ENCODE measurements at regions not wholly inside any gene's neighbourhood (a gene's known extent, or its start where the extent isn't known, plus 50 kb on each side); places are given as distances from the start of the nearest gene placed in this dataset.

DNA sequence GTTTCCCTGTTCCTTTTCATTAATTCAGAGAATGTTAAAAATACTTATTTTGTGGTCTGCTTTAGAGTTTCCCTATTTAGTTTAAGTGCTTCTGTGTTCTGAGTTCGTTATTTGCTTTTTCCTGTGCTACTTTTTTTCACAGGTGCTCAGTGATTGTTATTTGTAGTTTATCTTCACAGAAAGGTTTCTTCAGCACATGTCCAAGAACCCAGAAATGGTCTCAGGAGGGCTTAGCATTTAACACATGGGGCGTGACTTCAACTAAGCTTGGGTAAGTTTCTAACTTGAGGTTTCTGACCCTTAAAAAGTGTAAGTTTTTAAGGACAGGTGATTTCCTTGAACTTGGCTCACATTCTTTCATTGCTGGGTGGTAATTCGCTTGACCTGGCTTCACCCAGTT lies 157.3 kb downstream of the AASDHPPT start:
- ChIA-PET POLR2A (no interaction called here), CTCF (no interaction called here), RAD21 (ENCODE audit: low non-redundant PET in 1 of 2, low total read pairs in 2 of 2, uncharacterized antibody in 2 of 2, unreplicated experiment in 2 of 2) (no interaction called here)
- no peaks in the 10 kb centered on the region for H3K4me1 ChIP-seq (ENCODE audit: control insufficient read depth in 1 of 2, insufficient read depth in 2 of 2, low read length in 2 of 2)
- H3K79me2 ChIP-seq (ENCODE audit: insufficient read depth, low read length), result no peaks in the 10 kb centered on the region
- H3K36me3 ChIP-seq (ENCODE audit: control insufficient read depth in 1 of 2, insufficient read depth in 2 of 2, low read length in 2 of 2), result no peaks in the 10 kb centered on the region
- H3K9me3 ChIP-seq (ENCODE audit: control insufficient read depth in 1 of 2, insufficient read depth in 1 of 2, low read depth in 1 of 2, low read length in 2 of 2), result no peaks in the 10 kb centered on the region; a peak in 1 of 4 replicates
- H3K9me2 ChIP-seq (ENCODE audit: insufficient read depth), result no peaks in the 10 kb centered on the region
- intact Hi-C loops (cut with micrococcal nuclease), result no loop called here
- H3K27ac ChIP-seq (ENCODE audit: low read depth, low read length), result no peak overlapping the region
- H3K9ac ChIP-seq (ENCODE audit: low read length), result no peak overlapping the region
- no TSS peak for BruUV-seq (replicated peaks)
- H2AFZ ChIP-seq (ENCODE audit: low read depth, low read length, poor library complexity, severe bottlenecking), result no peak overlapping the region
- no peak for ATAC-seq
- DNase-seq (ENCODE audit: low read depth, low spot score), result no peak
- H3K4me2 ChIP-seq (ENCODE audit: low read length), result no peak overlapping the region
- no peaks in the 10 kb centered on the region for H4K20me1 ChIP-seq (ENCODE audit: insufficient read depth)
- TF ChIP-seq, protein P1, sequence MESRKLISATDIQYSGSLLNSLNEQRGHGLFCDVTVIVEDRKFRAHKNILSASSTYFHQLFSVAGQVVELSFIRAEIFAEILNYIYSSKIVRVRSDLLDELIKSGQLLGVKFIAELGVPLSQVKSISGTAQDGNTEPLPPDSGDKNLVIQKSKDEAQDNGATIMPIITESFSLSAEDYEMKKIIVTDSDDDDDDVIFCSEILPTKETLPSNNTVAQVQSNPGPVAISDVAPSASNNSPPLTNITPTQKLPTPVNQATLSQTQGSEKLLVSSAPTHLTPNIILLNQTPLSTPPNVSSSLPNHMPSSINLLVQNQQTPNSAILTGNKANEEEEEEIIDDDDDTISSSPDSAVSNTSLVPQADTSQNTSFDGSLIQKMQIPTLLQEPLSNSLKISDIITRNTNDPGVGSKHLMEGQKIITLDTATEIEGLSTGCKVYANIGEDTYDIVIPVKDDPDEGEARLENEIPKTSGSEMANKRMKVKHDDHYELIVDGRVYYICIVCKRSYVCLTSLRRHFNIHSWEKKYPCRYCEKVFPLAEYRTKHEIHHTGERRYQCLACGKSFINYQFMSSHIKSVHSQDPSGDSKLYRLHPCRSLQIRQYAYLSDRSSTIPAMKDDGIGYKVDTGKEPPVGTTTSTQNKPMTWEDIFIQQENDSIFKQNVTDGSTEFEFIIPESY (IDR thresholded peaks at IDR 0.05; ENCODE audit: extremely low read depth, insufficient replicate concordance, low read length), result no peak
- TF ChIP-seq JUND (IDR thresholded peaks at IDR 0.05), result no peak
- no peak for TF ChIP-seq ELF1 (IDR thresholded peaks at IDR 0.05; ENCODE audit: borderline replicate concordance, low read depth)
- TF ChIP-seq CEBPB (IDR thresholded peaks at IDR 0.05; ENCODE audit: low read depth), result no peak
- TF ChIP-seq POLR2AphosphoS5 (IDR thresholded peaks at IDR 0.05; ENCODE audit: low read depth, low read length), result no peak
- TF ChIP-seq, protein P2, sequence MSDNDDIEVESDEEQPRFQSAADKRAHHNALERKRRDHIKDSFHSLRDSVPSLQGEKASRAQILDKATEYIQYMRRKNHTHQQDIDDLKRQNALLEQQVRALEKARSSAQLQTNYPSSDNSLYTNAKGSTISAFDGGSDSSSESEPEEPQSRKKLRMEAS (IDR thresholded peaks at IDR 0.05), result no peak
- TF ChIP-seq, protein P3, sequence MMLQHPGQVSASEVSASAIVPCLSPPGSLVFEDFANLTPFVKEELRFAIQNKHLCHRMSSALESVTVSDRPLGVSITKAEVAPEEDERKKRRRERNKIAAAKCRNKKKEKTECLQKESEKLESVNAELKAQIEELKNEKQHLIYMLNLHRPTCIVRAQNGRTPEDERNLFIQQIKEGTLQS (IDR thresholded peaks at IDR 0.05), result no peak
- no peak for TF ChIP-seq FOSL1 (IDR thresholded peaks at IDR 0.05; ENCODE audit: low read depth)
- TF ChIP-seq EGR1 (IDR thresholded peaks at IDR 0.05; ENCODE audit: low read depth), result no peak
- TF ChIP-seq ZFX (IDR thresholded peaks at IDR 0.05), result no peak
- no peak for TF ChIP-seq ZNF274 (IDR thresholded peaks at IDR 0.05; ENCODE audit: low read depth, low read length)
- TF ChIP-seq YY1 (IDR thresholded peaks at IDR 0.05; ENCODE audit: extremely low read depth, insufficient replicate concordance, low read depth, low read length), result no peak
- TF ChIP-seq, protein P4, sequence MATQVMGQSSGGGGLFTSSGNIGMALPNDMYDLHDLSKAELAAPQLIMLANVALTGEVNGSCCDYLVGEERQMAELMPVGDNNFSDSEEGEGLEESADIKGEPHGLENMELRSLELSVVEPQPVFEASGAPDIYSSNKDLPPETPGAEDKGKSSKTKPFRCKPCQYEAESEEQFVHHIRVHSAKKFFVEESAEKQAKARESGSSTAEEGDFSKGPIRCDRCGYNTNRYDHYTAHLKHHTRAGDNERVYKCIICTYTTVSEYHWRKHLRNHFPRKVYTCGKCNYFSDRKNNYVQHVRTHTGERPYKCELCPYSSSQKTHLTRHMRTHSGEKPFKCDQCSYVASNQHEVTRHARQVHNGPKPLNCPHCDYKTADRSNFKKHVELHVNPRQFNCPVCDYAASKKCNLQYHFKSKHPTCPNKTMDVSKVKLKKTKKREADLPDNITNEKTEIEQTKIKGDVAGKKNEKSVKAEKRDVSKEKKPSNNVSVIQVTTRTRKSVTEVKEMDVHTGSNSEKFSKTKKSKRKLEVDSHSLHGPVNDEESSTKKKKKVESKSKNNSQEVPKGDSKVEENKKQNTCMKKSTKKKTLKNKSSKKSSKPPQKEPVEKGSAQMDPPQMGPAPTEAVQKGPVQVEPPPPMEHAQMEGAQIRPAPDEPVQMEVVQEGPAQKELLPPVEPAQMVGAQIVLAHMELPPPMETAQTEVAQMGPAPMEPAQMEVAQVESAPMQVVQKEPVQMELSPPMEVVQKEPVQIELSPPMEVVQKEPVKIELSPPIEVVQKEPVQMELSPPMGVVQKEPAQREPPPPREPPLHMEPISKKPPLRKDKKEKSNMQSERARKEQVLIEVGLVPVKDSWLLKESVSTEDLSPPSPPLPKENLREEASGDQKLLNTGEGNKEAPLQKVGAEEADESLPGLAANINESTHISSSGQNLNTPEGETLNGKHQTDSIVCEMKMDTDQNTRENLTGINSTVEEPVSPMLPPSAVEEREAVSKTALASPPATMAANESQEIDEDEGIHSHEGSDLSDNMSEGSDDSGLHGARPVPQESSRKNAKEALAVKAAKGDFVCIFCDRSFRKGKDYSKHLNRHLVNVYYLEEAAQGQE (IDR thresholded peaks at IDR 0.05; ENCODE audit: low read depth), result no peak
- no peak for TF ChIP-seq TCF7L2 (IDR thresholded peaks at IDR 0.05; ENCODE audit: borderline replicate concordance, extremely low read depth, insufficient read depth, insufficient read length)
- no peak for TF ChIP-seq SIN3A (IDR thresholded peaks at IDR 0.05; ENCODE audit: low read depth)
- TF ChIP-seq POLR2A (IDR thresholded peaks at IDR 0.05; ENCODE audit: borderline replicate concordance, extremely low read depth, insufficient read depth, insufficient read length), result no peak
- TF ChIP-seq RAD21 (IDR thresholded peaks at IDR 0.05; ENCODE audit: low read depth), result no peak
- no peak for TF ChIP-seq EZH2phosphoT487 (IDR thresholded peaks at IDR 0.05; ENCODE audit: borderline replicate concordance)
- TF ChIP-seq CBX3 (IDR thresholded peaks at IDR 0.05; ENCODE audit: low read depth), result no peak
- no peaks in the 10 kb centered on the region for H3K27me3 ChIP-seq (ENCODE audit: insufficient read depth, low read length)
- H3K4me3 ChIP-seq (replicated peaks in 1 of 2; ENCODE audit: low read depth in 1 of 2, low read length in 2 of 2), result no peak overlapping the region
